ENCODE measurements at regions not wholly inside any gene's neighbourhood (a gene's known extent, or its start where the extent isn't known, plus 50 kb on each side); places are given as distances from the start of the nearest gene placed in this dataset.

DNA sequence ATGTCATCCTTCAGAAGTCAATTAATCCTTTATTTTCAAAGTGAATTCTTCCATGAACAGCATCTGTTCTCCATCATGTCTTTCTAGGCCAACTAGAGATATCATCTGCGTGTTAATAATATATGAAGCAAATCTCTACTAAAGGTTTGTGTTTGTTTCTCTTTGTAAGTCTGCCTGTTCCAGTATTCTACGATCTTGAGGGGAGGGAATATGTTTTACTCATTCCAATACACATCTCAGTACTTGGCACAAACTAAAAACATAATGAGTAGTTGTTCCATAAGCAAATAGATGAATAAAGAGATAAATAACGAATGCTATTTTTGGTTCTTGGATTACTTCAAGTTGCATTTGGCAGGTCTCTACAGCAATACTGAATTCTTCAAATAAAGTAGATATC lies 470.7 kb upstream of the GRIN3A start:
- TF ChIP-seq, protein P1, sequence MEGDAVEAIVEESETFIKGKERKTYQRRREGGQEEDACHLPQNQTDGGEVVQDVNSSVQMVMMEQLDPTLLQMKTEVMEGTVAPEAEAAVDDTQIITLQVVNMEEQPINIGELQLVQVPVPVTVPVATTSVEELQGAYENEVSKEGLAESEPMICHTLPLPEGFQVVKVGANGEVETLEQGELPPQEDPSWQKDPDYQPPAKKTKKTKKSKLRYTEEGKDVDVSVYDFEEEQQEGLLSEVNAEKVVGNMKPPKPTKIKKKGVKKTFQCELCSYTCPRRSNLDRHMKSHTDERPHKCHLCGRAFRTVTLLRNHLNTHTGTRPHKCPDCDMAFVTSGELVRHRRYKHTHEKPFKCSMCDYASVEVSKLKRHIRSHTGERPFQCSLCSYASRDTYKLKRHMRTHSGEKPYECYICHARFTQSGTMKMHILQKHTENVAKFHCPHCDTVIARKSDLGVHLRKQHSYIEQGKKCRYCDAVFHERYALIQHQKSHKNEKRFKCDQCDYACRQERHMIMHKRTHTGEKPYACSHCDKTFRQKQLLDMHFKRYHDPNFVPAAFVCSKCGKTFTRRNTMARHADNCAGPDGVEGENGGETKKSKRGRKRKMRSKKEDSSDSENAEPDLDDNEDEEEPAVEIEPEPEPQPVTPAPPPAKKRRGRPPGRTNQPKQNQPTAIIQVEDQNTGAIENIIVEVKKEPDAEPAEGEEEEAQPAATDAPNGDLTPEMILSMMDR (IDR thresholded peaks at IDR 0.05; ENCODE audit: low read depth, low read length) = no peak
- H3K9me3 ChIP-seq = no peaks in the 10 kb centered on the region
- DNase-seq = no peak
- no peak overlapping the region for H3K4me3 ChIP-seq (ENCODE audit: low read depth, low read length)
- H3K4me1 ChIP-seq = no peaks in the 10 kb centered on the region
- H3K27me3 ChIP-seq = no peaks in the 10 kb centered on the region
- H3K36me3 ChIP-seq = no peaks in the 10 kb centered on the region

DNA sequence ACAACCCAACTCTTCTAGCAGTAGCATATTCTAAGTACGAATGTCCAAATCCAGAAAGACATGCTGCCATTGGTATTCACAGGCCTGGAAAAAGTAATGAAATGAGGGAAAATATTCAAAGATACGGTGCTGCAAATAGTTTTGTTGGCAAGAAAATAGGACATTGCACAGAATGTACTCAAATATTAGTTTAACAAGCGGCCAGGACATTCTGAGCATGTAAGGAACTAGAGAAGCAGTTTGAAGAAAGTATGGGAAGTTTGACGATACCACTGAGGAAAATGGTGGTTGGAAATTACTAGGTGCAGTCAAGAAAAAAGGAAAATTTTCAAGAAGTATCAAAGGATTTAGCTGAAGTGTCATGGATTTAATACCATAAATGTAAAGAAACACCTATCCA lies 468.0 kb upstream of the GRIN3A start:
- Histone ChIP-seq H3K36me3 (no peaks in the 10 kb centered on the region), H3K4me1 (no peaks in the 10 kb centered on the region), H3K9me3 (no peaks in the 10 kb centered on the region), H3K27me3 (no peaks in the 10 kb centered on the region), H3K4me3 (ENCODE audit: low read depth, low read length) (no peak overlapping the region)
- TF ChIP-seq, protein P1 (IDR thresholded peaks at IDR 0.05; ENCODE audit: low read depth, low read length) = no peak
- DNase-seq = no peak

DNA sequence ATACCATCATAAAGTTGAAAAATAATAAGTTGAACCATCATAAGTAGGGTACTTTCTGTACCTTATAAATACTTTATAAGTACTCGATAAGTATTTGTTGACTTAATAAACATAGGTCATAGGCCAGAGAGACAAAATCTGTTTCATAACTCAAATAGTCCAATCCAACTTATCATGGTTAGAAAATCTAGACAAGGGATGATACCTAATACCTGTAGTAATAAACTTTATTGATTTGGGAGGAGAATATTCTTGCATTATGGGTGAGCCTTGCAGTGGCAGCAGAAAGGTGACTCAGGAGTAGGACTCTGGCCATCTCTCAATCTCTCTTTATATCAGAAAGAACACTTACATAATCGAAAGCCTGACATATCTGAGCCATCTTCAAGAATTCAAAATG lies 466.8 kb upstream of the GRIN3A start:
- H3K4me3 ChIP-seq (ENCODE audit: low read depth, low read length) = no peak overlapping the region
- TF ChIP-seq, protein P1 (IDR thresholded peaks at IDR 0.05; ENCODE audit: low read depth, low read length) = no peak

DNA sequence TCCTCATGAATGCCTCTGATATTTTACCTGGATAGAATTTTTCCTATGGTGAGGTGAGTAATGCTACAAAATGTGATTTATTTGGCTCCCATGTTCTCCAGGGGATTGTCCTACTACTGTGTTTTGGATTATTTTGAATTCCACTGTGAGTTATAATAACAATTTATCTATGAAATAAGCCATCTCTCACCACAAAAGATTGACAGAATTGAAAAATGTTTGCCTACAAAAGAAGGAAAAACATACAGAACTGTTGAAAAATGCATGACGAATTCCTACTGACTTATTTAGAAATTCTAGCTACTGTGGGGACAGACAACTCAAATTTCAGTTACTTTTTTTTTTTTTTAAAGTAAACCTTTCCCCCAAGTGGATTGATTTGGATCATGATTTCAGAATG lies 463.7 kb upstream of the GRIN3A start:
- Histone ChIP-seq H3K4me1 (no peaks in the 10 kb centered on the region), H3K27me3 (no peaks in the 10 kb centered on the region), H3K4me3 (ENCODE audit: low read depth, low read length) (no peak overlapping the region), H3K9me3 (no peaks in the 10 kb centered on the region), H3K36me3 (no peaks in the 10 kb centered on the region)
- DNase-seq = no peak
- TF ChIP-seq, protein P1 (IDR thresholded peaks at IDR 0.05; ENCODE audit: low read depth, low read length) = no peak

More for the DNA sequence above, 466.8 kb upstream of the GRIN3A start:
- Histone ChIP-seq H3K36me3 (no peaks in the 10 kb centered on the region), H3K9me3 (no peaks in the 10 kb centered on the region), H3K27me3 (no peaks in the 10 kb centered on the region), H3K4me1 (no peaks in the 10 kb centered on the region)
- no peak for DNase-seq

DNA sequence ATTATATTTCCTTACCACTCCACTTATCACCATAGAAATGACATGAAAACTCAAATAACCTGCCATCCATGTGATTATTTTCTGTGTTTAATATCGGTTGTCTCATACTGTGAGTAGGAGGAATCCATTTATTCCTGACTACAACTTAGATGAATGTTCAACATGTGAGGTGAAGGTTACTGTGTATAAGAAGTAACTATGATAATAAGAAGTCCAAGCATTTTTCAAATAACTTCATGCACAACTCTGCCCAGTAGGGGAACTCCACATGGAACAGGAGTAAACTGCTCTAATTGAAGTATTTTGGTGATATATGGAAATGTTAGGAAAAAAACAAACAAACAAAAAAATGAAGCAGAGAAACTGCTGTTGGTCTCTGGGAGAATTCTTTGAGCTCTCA lies 447.5 kb upstream of the GRIN3A start:
- Histone ChIP-seq H3K9me3 (no peaks in the 10 kb centered on the region), H3K27me3 (no peaks in the 10 kb centered on the region; the same call in 1 of the 2 replicates), H3K4me3 (ENCODE audit: low read depth, low read length) (no peak overlapping the region), H3K36me3 (no peaks in the 10 kb centered on the region), H3K4me1 (no peaks in the 10 kb centered on the region)
- TF ChIP-seq, protein P1 (IDR thresholded peaks at IDR 0.05; ENCODE audit: low read depth, low read length) = no peak
- DNase-seq = no peak

DNA sequence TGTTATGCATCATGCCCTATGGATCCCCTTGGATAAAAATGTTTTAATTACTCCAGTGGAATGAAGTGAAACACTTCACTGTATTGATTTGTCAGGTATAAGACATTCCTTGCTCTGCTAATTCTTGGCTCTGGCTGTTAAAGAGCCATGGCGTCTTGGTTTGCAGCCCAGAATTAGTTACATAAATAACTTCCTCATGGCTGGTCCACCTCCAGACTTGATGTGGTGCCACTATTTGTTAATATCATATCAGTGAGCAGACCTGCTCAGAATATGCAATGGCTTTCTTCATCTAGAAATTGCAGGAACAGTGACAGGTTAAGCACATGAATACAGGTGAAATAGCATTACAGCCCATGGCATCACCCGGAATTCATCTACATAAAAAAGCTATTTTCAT lies 446.9 kb upstream of the GRIN3A start:
- Histone ChIP-seq H3K27me3 (no peaks in the 10 kb centered on the region; the same call in 1 of the 2 replicates), H3K36me3 (no peaks in the 10 kb centered on the region), H3K4me1 (no peaks in the 10 kb centered on the region), H3K9me3 (no peaks in the 10 kb centered on the region), H3K4me3 (ENCODE audit: low read depth, low read length) (no peak overlapping the region)
- no peak for DNase-seq
- TF ChIP-seq, protein P1 (IDR thresholded peaks at IDR 0.05; ENCODE audit: low read depth, low read length) = no peak

Data from BE2C (cell line).